WTC11 (cell line): ENCODE measurements at regions not wholly inside any gene's neighbourhood (a gene's known extent, or its start where the extent isn't known, plus 50 kb on each side); places are given as distances from the start of the nearest gene placed in this dataset.

Experiments used
- ATAC-seq: fragments of 200-7000 bp; cut with Tn5 transposase; 2 replicates; pipeline ENCODE4 v1.10.0; 2021; ENCODE audit warnings: mild to moderate bottlenecking, moderate library complexity
- CTCF ChIA-PET: fragments of 300-600 bp; sonication (Branson Sonifier 250); formaldehyde crosslinking; loops from one replicate; lab custom pipeline; 2021; ENCODE audit warnings: antibody characterized with exemption; lab: Charles Lee
- POLR2A ChIA-PET: fragments of 350-600 bp; sonication (Branson Sonifier 250); formaldehyde crosslinking; loops from one replicate; lab custom pipeline; 2021; ENCODE audit warnings: antibody characterized with exemption; lab: Charles Lee
- DNase-seq: peaks from one replicate; pipeline ENCODE4 v3.0.0; 2021; ENCODE audit warnings: low spot score
- H3K27ac Mint-ChIP-seq: 2 replicates; pipeline ENCODE4 v1.8.0; 2021; ENCODE audit warnings: mixed read lengths
- H3K27me3 Mint-ChIP-seq: 2 replicates; pipeline ENCODE4 v1.8.0; 2021; ENCODE audit warnings: low read depth, mild to moderate bottlenecking, moderate library complexity, mixed read lengths
- H3K36me3 Mint-ChIP-seq: 2 replicates; pipeline ENCODE4 v1.8.0; 2021; ENCODE audit warnings: mixed read lengths
- H3K4me1 Mint-ChIP-seq: 2 replicates; pipeline ENCODE4 v1.8.0; 2022; ENCODE audit warnings: mixed read lengths
- H3K4me3 Mint-ChIP-seq: 2 replicates; pipeline ENCODE4 v1.8.0; 2021; ENCODE audit warnings: mild to moderate bottlenecking, moderate library complexity, mixed read lengths
- H3K9me3 Mint-ChIP-seq: 2 replicates; pipeline ENCODE4 v1.8.0; 2021; ENCODE audit warnings: mixed read lengths
- ATF6 ChIP-seq: sonication (generic); formaldehyde crosslinking; IDR thresholded peaks from 2 replicates; pipeline ENCODE4 v1.8.1; 2023; ENCODE audit warnings: mild to moderate bottlenecking, missing genetic modification reagents
- CREB1 ChIP-seq: sonication (generic); formaldehyde crosslinking; IDR thresholded peaks from 2 replicates; pipeline ENCODE4 v1.8.0; 2023; ENCODE audit warnings: mild to moderate bottlenecking, missing genetic modification reagents
- CTCF ChIP-seq: fragments of 200-600 bp; IDR thresholded peaks from 2 replicates; pipeline ENCODE4 v1.8.0; 2022; ENCODE audit warnings: antibody characterized with exemption
- E2F5 ChIP-seq: sonication (generic); formaldehyde crosslinking; IDR thresholded peaks from 2 replicates; pipeline ENCODE4 v1.8.1; 2022; ENCODE audit warnings: mild to moderate bottlenecking, moderate library complexity, missing genetic modification reagents
- ELF4 ChIP-seq: sonication (generic); formaldehyde crosslinking; IDR thresholded peaks from 2 replicates; pipeline ENCODE4 v1.8.1; 2022; ENCODE audit warnings: low read depth, mild to moderate bottlenecking, moderate library complexity, missing genetic modification reagents
- ERG ChIP-seq: fragments of 250-450 bp; sonication (Bioruptor Pico); IDR thresholded peaks from 2 replicates; pipeline ENCODE4 v1.8.0; 2021; ENCODE audit warnings: mild to moderate bottlenecking
- ETV6 ChIP-seq: sonication (generic); formaldehyde crosslinking; IDR thresholded peaks from 2 replicates; pipeline ENCODE4 v1.8.1; 2022; ENCODE audit warnings: mild to moderate bottlenecking, missing genetic modification reagents
- GRHL2 ChIP-seq: fragments of 250-450 bp; sonication (Bioruptor Pico); IDR thresholded peaks from 2 replicates; pipeline ENCODE4 v1.8.0; 2022; ENCODE audit warnings: mild to moderate bottlenecking, moderate library complexity; ENCODE audit not compliant: insufficient replicate concordance, severe bottlenecking
- HMGA2 ChIP-seq: fragments of 250-450 bp; sonication (Bioruptor Pico); IDR thresholded peaks from 2 replicates; pipeline ENCODE4 v1.4.0; 2021; ENCODE audit warnings: mild to moderate bottlenecking, moderate library complexity
- HMGXB4 ChIP-seq: sonication (generic); formaldehyde crosslinking; IDR thresholded peaks from 2 replicates; pipeline ENCODE4 v1.8.1; 2023; ENCODE audit warnings: mild to moderate bottlenecking, moderate library complexity, missing genetic modification reagents
- NFE2L1 ChIP-seq: sonication (generic); formaldehyde crosslinking; IDR thresholded peaks from 2 replicates; pipeline ENCODE4 v1.8.1; 2023; ENCODE audit warnings: missing genetic modification reagents
- SMAD3 ChIP-seq: sonication (generic); formaldehyde crosslinking; IDR thresholded peaks from 2 replicates; pipeline ENCODE4 v1.8.0; 2022; ENCODE audit warnings: missing genetic modification reagents, mild to moderate bottlenecking, borderline replicate concordance
- USF1 ChIP-seq: sonication (generic); formaldehyde crosslinking; IDR thresholded peaks from 2 replicates; pipeline ENCODE4 v1.8.0; 2022; ENCODE audit warnings: mild to moderate bottlenecking, missing genetic modification reagents
- ZNF416 ChIP-seq: fragments of 250-450 bp; sonication (Bioruptor Pico); IDR thresholded peaks from 2 replicates; pipeline ENCODE4 v1.9.0; 2021; ENCODE audit warnings: mild to moderate bottlenecking, inconsistent platforms

GRCh38 chr20:57088436-57088835 lies 178.0 kb downstream of the BMP7 start (continued):
- no peak for TF ChIP-seq ELF4 (CRISPR knock-in tag)
- TF ChIP-seq ETV6, result no peak

GRCh38 chr20:57089699-57090144 lies 176.7 kb downstream of the BMP7 start:
- H3K4me1 Mint-ChIP-seq, result peaks cover 7% of the 10 kb centered on the region
- DNase-seq (peak; percentile 94), ATAC-seq (peak; percentile 87)
- H3K36me3 Mint-ChIP-seq, result no peaks in the 10 kb centered on the region
- H3K9me3 Mint-ChIP-seq, result peaks cover 4% of the 10 kb centered on the region; the same call in 1 of the 2 replicates
- H3K27me3 Mint-ChIP-seq, result peaks cover 21% of the 10 kb centered on the region
- H3K27ac Mint-ChIP-seq, result no peak overlapping the region; the same call in 1 of the 2 replicates
- TF ChIP-seq HMGXB4 (CRISPR knock-in tag) (peak; percentile 47; the same call in 1 of the 2 replicates), CTCF (peak; percentile 88), ERG (no peak), GRHL2 (CRISPR knock-in tag) (no peak), ELF4 (CRISPR knock-in tag) (no peak)
- no peak overlapping the region for H3K4me3 Mint-ChIP-seq
- ChIA-PET POLR2A (no interaction called here), CTCF (interaction anchor here (0.6 to 7.2 kb wide), 30 partner anchors 10 to 300 kb away, joined by 3 to 239 read pairs (median 4); partner anchors contain the start of gene SPO11)

- CTCF ChIA-PET, result interaction anchor here (0.6 to 7.2 kb wide), 38 partner anchors 10 to 460 kb away, joined by 3 to 239 read pairs (median 4); partner anchors contain the start of gene SPO11
- Mint-ChIP-seq H3K36me3 (no peaks in the 10 kb centered on the region), H3K27ac (no peak overlapping the region), H3K4me3 (no peak overlapping the region), H3K9me3 (peaks cover 4% of the 10 kb centered on the region; the same call in 1 of the 2 replicates), H3K4me1 (peaks cover 7% of the 10 kb centered on the region), H3K27me3 (peaks cover 21% of the 10 kb centered on the region)
- no peak for ATAC-seq
- DNase-seq, result no peak
- TF ChIP-seq ATF6 (no peak), HMGA2 (CRISPR knock-in tag) (no peak), CREB1 (no peak), NFE2L1 (CRISPR knock-in tag) (no peak), HMGXB4 (CRISPR knock-in tag) (no peak), SMAD3 (CRISPR knock-in tag) (no peak), E2F5 (no peak), ZNF416 (CRISPR knock-in tag) (no peak), USF1 (no peak)
- POLR2A ChIA-PET, result no interaction called here
These were observed 175.6 kb downstream of the BMP7 start for GRCh38 chr20:57090590-57091560.
